ENCODE measurements at regions not wholly inside any gene's neighbourhood (a gene's known extent, or its start where the extent isn't known, plus 50 kb on each side); places are given as distances from the start of the nearest gene placed in this dataset.

DNA sequence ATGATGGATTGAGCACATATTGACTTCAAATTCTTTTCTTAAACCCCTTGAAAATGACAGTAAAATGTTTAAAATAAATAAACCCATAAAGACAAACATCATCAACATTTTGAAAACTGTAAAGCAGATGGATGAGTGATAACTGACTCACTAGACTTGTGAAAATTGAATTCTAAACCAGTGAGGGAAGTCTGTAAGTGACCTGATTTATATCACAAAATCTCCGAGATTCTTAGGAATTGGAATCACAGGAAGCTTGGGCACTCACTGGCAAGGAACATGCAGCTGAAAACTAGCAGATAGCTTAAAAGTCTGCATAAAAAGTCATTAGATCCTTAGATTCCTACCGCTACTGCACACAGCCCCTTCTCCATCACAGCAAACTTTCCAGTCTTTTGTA, 51.3 kb upstream of the TSC22D1 start:
- TF ChIP-seq, protein P1, sequence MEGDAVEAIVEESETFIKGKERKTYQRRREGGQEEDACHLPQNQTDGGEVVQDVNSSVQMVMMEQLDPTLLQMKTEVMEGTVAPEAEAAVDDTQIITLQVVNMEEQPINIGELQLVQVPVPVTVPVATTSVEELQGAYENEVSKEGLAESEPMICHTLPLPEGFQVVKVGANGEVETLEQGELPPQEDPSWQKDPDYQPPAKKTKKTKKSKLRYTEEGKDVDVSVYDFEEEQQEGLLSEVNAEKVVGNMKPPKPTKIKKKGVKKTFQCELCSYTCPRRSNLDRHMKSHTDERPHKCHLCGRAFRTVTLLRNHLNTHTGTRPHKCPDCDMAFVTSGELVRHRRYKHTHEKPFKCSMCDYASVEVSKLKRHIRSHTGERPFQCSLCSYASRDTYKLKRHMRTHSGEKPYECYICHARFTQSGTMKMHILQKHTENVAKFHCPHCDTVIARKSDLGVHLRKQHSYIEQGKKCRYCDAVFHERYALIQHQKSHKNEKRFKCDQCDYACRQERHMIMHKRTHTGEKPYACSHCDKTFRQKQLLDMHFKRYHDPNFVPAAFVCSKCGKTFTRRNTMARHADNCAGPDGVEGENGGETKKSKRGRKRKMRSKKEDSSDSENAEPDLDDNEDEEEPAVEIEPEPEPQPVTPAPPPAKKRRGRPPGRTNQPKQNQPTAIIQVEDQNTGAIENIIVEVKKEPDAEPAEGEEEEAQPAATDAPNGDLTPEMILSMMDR (IDR thresholded peaks at IDR 0.05; ENCODE audit: poor library complexity), result no peak
- TF ChIP-seq EZH2 (IDR thresholded peaks at IDR 0.05; ENCODE audit: borderline replicate concordance) (no peak), EZH2phosphoT487 (IDR thresholded peaks at IDR 0.05; ENCODE audit: low read depth, severe bottlenecking, unreplicated experiment) (no peak)
